Fibroblast of lung (primary cell): ENCODE measurements at regions not wholly inside any gene's neighbourhood (a gene's known extent, or its start where the extent isn't known, plus 50 kb on each side); places are given as distances from the start of the nearest gene placed in this dataset.

Source experiments
- EZH2 ChIP-seq: IDR thresholded peaks from 2 replicates; pipeline ENCODE4 v1.5.1; 2012; ENCODE audit warnings: low read length, control low read depth, mild to moderate bottlenecking; ENCODE audit errors: missing control alignments
- TF ChIP-seq, protein P1 (sequence below), 2 donors: IDR thresholded peaks in 1 of 2; conservative IDR thresholded peaks in 1 of 2; 1 replicate in 1 of 2; 2 replicates in 1 of 2; pipeline ENCODE4 v1.5.1; 2011 to 2012; ENCODE audit warnings: low read length in 2 of 2, control low read depth in 1 of 2, inconsistent platforms in 1 of 2, low read depth in 1 of 2, mild to moderate bottlenecking in 1 of 2

- TF ChIP-seq, protein P1, sequence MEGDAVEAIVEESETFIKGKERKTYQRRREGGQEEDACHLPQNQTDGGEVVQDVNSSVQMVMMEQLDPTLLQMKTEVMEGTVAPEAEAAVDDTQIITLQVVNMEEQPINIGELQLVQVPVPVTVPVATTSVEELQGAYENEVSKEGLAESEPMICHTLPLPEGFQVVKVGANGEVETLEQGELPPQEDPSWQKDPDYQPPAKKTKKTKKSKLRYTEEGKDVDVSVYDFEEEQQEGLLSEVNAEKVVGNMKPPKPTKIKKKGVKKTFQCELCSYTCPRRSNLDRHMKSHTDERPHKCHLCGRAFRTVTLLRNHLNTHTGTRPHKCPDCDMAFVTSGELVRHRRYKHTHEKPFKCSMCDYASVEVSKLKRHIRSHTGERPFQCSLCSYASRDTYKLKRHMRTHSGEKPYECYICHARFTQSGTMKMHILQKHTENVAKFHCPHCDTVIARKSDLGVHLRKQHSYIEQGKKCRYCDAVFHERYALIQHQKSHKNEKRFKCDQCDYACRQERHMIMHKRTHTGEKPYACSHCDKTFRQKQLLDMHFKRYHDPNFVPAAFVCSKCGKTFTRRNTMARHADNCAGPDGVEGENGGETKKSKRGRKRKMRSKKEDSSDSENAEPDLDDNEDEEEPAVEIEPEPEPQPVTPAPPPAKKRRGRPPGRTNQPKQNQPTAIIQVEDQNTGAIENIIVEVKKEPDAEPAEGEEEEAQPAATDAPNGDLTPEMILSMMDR (conservative IDR thresholded peaks at IDR 0.05 in 1 of 2, IDR thresholded peaks at IDR 0.05 in 1 of 2; ENCODE audit: low read depth in 1 of 2, low read length in 2 of 2), result no peak
- no peak for TF ChIP-seq EZH2
These were observed 659.0 kb downstream of the LTN1 start for GRCh38 chr21:28333578-28334075.
